GM18511 (cell line): ENCODE measurements at regions not wholly inside any gene's neighbourhood (a gene's known extent, or its start where the extent isn't known, plus 50 kb on each side); places are given as distances from the start of the nearest gene placed in this dataset.
"Not testable (repeated sequence)": the region's sequence is repeated elsewhere in the genome, so short reads cannot be mapped to it uniquely, and the experiment has no call there.

Source experiments
- ATAC-seq: cut with Tn5 transposase; IDR thresholded peaks from one replicate; pipeline ENCODE4 v1.9.1; 2021; ENCODE audit warnings: mild to moderate bottlenecking, moderate library complexity; ENCODE audit not compliant: unreplicated experiment

DNA sequence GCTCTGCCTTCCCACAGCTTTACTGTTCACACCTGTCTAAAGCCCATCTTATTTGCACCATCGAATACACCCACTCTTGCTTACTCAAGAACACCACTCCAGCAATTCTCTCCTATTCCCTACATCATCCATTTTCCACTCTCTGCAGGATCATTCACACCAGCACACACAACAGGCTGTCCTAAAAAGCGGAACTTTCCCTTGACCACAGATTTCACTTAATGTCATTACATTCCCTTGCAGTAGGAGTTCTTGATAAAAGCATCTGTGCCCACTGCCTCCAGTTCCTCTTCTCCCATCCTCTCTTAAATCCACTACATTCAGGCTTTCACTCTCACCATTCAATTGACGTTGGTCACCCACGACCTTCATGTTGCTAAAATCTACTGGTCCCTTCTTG lies 103.0 kb upstream of the PABPC3 start:
- ATAC-seq: not testable (repeated sequence)

DNA sequence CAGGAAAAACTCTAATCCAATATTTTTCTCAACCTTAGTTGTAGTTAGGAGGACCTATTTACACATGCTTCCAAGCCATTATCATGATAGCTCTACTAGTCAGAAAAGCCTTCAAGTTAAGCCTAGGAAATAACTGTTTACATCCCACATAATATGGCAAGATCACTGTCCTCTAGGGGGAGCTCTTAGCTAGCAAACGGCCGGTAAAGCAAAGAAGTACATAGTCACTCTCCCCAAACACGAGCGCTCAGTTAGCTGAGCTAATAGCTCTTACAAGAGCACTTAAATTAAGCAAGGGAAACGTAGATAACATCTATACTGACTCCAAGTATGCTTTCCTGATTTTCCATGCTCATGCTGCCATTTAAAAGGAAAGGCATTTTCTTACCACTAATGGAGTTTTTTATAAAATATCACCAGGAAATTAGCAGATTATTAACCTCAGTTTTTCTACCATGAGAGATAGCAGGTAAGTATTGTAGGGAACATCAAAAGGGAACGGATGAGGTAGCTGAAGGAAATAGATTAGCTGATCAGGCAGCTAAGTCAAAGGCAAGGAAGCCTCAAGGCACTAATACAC lies 100.6 kb upstream of the PABPC3 start:
- ATAC-seq: no peak

DNA sequence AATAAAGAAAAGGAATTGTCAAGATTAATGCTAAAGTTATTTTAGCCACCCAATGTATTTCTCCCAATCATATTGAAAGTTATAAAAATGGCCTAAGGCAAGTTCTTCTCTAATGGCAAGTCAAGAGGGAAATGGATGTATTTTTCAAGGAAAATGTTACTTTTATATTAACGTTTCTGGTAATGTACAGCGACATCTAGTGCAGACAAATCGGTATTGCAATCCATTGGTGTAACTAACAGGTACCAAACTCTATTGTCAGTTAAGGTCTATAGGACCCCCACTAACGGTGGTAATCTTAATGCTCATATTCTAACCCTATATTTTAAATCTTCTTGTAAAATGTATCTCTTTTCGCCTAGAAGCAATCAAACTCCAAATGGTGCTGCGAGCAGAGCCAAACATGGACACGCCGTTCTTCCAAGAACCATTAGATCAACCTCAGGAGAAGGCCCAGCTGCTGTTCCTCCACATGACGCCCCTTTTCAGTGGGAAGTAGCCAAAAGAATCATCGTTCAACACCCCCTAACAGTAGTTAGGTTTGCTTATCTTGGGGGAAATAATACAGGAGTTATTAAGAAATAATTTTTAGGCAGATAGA lies 98.5 kb upstream of the PABPC3 start:
- ATAC-seq: no peak

DNA sequence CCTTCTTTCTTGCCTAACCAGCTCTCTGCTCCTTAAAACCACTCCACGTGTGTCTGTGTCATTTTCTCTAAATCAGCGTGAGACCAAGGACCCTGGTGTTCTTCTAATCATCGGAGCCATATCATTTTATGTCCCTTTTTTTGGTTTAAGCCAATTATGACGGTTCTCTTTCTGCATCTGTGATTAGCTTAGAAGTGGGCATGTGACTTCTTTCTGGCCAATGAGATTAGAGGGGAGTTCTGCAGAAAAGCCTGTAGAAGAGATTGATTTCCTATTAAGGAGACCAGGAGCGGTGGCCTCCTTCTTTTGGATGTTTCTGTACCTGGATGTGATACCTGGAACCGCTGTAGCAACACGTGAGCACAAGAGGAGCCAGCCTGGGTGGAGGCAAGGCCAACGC lies 97.5 kb upstream of the PABPC3 start:
- no peak for ATAC-seq

DNA sequence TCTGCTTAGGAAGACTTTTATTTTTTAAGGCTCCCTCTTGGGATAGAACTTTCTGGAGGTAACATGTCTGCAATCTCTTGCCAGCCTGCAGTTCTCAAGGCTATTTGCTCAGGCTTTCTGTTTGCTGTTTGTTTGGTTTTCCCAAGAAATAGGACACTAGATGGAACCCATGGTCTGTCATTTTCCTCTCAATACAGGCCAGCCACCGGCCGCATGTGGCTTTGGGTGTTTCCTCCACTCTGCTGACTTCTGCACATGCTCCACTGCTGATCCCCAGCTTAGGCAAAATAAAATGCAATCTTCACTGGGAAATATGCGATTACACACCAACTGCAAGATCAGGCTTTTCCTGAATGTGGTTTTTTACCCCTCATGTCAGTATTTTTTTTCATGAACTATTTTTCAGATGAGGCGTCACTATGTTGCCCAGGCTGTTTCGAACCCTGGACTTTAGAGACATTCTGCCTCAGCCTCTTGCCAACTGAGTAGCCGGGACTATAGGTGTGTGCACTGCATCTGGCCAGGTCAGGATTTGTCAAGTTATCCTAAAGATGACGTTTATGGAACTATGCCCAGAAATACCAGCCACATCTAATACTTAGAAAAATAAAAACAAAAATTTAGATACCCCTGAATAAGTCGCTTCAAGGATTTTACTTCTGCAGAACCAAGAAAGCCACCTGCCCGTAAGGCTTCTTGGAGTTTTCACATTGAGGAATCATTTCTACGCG lies 94.3 kb upstream of the PABPC3 start:
- no peak for ATAC-seq

DNA sequence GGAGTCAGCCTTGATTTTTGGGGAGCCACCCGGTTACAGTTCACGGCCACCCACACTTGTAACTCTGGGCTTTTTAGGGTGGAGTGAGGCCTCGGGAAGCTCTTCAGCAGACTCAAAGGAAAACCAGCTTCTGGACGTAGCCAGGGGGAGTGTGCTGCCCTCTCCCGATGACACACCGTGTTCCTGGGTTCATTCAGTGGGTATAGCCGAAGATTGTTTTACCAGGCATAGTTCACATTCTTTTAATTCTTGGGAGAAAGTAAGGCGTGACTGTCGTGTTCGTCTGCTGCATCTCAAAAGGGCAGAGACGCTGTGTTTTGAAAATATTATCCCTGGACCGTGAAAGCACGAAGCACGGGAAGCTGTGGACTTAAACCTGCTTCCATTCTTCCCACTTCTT lies 93.6 kb upstream of the PABPC3 start:
- not testable (repeated sequence) for ATAC-seq

DNA sequence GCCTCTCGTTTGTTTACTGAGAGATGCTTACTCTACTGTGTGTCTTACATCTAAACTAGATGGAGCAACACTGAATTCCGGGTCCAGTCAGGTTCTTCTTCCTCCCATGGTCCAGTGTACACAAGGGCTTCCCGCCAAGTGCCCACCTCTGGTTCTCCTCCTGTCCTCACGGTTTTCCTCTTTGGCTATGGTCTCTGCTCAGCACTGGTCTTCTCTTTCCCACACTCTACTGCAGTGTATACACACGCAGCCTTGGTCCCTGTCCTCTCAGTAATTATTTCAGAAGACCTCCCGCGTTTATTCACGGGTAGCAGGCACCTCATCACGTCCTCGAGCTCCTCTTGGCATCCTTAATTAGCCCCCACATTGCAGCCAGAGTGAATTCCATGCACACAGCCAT lies 91.4 kb upstream of the PABPC3 start:
- not testable (repeated sequence) for ATAC-seq

DNA sequence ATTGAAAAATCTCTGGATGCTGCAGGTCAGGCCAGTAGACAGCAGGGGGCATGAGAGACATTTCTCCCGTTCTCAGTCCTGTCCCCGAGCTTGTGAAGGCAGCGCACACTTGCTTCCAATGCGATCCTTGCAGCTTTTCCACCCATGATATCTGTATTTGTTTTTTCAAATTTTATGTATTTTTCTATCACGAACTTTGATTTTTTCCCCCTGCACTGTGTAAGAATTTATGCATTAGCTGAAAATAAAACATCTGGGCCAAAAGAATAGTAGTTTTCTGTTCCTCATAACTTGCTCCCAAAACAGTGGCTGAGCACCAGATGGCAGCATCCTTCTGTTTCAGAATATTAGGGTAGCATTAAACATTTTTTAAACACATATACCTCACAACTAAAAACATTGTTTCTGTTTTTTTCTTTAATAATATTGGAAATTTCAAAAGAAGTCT lies 90.9 kb upstream of the PABPC3 start:
- peak; percentile 50 for ATAC-seq

DNA sequence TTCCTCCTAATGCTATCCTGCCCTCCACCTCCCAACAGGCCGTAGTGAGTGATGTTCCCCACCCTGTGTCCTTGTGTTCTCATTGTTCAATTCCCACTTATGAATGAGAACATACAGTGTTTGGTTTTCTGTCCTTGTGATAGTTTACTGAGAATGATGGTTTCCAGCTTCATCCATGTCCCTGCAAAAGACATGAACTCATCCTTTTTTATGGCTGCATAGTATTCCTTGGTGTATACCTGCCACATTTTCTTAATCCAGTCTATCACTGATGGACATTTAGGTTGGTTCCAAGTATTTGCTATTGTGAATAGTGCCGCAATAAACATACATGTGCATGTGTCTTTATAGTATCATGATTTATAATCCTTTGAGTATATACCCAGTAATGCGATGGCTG lies 88.5 kb upstream of the PABPC3 start:
- not testable (repeated sequence) for ATAC-seq

DNA sequence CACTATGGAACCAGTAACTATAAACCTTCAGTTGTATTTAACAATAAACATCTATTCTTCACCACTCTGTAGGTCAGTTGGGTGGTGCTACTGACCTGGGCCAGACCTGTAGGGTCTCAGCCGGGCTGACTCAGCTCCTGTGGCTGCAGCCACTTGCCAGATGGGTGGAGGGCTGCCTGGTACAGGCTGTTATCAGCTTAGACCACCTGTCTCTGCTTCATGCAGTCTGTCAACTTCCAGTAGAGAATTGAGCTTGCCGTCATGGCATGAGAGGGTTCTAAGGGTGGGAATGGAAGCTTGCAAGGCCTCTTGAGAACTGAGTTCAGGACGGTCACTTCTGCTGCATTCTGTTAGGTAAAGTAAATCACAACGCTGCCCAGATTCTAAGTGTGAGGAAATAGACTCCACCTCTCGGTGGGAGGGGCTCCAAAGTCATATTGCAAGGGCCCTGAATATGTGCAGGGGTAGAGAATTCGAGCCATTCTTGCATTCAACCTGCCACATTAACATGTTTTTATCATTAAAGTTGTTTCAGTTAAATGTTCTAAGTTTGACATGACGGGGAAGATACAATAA lies 81.5 kb upstream of the PABPC3 start:
- not testable (repeated sequence) for ATAC-seq

DNA sequence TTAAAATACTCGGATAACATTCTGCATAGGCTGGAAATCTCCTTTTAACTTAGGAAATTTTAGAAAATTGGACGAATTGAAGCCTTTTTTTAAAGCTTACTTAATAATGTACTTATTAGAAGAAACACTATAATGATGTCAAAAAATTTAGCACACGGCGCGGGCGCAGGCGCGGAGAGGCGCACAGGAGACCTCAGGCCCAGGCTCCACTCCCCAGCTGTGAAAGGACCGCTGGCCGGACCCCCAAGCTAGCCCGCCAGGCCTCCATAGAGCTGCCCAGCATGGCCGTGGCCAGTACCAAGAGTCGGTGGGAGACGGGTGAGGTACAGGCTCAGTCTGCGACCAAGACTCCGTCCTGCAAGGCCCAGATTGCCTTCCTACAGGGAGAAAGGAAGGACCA lies 78.8 kb upstream of the PABPC3 start:
- not testable (repeated sequence) for ATAC-seq

DNA sequence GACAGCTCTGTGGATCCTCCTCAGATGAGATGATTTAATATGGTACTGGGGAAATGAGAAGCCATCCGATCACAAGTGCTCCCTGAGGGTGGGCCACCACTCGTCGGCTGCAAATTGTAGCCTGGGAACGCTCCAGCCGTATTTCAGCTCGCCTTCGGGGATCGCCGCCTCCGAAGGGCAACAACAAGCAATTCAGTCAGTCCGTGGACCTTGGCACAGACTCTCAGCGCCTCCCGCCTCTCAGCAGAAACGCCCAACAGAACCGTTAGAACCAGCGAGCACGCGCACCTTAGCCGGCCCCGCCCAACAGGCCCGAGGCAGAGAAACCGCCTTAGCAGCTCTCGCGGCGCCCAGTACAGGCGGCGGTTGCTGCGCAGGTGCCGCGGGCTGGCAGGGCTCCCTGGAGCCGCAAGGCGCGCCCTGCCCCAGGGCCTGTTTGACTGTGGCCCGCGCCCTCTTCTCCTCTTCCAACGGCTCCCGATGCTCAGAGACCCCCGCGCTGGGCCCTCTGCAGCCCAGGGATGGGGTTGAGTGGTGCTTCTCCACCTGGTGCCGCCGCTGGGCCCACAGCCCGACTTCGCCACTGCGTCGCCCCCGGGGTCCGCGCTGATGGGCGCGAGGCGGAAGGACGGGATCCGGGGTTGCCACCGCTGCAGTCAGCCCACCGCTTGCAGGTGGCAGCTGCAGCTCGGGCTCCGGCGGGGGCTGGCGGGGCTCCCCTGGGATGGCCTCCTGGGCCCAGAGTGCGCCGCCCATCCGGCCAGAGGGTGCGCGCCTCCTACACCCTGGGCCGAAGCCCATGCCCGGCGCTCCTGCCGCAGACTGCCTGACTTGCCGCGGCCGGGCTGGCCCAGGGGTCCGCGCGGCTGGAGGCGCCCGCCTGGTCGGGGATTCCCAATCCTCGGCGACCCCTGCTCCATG lies 77.9 kb upstream of the PABPC3 start:
- ATAC-seq: not testable (repeated sequence)

DNA sequence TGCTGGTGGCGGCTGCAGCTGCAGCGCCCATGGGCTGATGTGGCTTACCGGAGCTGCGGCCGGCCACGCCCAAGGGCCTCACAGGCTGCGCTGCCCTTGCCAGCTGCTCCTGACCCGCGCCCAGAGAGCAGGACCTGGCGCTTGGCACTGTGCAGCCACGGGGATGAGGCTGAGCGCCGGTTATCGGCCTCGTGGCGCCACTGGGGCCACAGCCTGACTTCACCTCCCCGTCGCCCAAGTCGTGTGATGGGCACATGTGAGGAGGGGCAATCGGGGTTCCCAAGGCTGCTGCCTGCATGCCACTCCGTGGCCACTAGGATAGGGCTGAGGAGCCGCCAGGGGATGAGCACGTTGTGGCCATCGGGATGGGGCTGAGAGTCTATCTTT lies 77.2 kb upstream of the PABPC3 start:
- ATAC-seq: no peak

DNA sequence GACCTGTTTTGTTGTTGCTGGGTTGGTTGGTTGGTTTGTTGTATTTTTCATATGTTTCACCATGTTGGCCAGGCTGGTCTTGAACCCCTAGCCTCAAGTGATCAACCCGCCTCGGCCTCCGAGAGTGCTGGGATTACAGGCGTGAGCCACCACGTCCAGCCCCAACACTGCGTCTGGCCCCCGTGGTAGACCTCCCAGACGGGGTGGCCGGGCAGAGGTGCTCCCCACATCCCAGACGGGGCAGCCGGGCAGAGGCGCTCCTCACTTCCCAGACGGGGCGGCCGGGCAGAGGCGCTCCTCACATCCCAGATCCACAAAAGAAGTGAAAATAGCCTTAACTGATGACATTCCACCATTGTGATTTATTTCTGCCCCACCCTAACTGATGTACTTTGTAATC lies 76.2 kb upstream of the PABPC3 start:
- not testable (repeated sequence) for ATAC-seq

DNA sequence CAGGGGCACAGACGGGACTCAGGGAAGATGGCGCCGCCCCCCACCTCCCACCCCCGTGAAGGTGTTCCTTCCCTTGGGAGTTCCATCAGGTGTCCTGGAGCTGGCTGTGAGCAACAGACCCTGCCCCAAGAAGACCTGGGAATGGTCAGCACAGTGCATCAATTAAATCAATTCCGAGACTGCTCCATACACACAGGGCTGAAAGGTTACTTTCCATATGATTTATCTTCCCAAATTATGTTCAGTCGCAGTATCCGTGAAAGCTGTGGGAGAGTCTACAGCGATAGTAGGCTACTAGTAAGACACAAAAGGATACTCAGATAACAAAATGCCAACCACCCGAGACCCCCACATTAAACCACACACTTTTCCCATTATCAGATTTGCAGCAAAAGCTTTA lies 71.8 kb upstream of the PABPC3 start:
- ATAC-seq: no peak

DNA sequence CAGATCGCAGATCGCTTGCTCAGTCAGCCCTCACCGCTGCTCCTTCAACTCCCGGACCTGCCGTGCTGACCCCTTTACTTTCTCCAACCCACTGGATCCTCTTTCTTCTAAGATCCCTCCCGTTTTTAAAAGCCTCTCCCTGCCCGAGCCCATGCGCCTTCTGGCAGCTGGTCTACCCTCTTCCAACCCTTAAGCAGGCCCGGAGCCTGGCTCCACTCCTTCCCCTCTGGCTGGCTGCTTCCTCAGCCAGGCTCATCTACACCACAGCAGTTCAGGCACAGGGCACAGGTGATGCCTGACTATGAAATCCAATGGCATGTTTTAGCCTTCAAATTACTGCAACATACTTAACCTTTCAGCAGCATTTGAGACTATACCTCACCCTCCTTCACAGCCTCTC lies 63.8 kb upstream of the PABPC3 start:
- no peak for ATAC-seq

DNA sequence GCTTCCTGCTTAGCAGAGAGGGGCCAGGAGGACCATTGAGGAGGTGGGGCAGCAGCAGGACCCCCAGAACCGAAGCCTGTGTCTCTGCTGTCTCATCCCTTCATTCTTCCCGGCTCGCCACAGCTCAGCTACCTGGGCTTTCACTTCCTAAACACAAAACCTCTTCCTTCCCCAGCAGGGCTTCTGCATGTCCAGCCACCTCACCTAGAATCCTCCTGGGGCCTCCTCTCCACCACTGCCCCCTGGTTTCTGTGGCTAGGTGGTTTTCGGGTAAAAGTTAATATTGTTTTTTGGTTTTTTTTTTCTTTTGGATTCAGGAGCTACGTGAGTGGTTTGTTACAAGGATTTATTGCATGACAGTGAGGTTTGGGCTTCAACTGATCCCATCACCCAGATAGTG lies 61.8 kb upstream of the PABPC3 start:
- no peak for ATAC-seq

DNA sequence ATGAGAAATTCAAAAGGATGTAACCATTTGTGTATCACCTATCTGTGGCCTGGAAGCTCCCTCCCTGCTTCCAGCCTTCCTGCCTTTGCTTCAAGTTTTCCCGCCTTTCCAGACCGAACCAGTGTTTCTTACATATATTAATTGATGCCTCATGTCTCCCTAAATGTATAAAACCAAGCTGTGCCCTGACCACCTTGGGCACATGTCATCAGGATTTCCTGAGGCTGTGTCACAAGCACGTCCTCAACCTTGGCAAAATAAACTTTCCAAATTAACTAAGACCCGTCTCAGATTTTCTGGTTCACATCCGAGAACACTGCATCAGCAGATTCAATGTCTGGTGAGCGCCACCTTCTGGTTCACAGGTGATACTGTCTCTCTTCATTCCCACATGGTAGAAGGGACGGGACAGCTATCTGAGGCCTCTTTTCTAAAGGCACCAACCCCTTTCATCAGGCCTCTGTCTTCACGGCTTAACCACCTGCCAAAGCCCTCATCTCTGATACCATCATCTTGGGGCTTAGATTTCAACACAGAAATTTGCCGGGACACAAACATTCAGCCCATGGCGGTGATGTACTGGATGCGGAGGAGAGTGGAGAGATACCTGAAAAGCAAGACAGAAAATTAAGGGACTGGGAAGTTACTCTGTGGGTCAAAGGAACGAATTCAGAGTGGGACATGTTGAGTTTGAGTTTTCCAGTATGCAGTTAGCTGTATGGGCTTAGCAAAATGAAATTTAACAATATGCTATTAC lies 58.7 kb upstream of the PABPC3 start:
- ATAC-seq: no peak

DNA sequence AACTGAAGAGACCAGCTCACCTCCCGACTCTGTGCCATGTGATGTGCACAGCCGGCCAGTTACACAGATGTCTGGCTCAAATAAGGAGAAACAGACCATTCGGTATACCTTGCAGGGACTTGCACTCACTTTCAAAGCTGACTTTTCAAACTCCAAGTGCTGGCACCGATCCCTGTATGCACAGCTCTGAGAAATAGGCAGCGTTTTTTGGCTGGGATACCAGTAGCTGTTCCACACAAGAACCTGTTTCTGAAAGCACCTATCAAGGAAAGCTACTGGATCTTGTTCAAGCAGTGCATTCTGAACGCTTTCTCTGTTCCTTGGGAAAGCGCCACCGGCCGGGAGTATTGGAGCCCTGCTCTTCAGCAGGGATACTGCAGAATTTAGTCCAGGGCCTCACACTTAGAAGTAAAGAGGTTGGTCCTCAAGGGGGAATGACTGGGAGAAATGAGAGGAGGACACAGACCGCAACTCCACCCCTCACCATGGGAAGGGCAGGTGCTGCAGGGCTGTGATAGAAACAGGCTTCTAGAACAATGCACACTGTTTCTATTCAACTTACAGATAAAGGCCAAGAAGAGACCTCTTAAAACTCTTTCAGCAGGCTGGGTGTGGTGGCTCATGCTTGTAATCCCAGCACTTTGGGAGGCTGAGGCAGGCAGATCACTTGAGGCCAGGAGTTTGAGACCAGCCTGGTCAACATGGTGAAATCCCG lies 53.6 kb upstream of the PABPC3 start:
- no peak for ATAC-seq

DNA sequence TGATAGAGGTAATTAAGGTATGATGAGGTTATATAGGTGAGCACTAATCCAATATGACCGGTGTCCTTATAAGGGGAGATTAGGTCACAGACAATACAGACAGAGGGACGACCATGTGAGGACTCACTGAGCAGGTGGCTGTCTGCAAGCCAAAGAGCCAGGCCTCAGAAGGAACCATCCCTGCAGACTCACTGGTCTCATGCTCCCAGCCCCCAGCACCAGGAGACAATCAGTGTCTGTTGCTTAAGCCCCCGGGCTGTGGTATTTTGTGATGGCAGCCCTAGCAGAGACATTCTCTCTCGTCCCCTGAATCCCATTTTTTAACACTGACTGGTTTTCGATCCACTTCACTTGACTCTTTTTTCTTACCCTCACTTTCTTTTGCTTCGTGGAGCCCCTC lies 51.9 kb upstream of the PABPC3 start:
- ATAC-seq: no peak
